ENCODE measurements at regions not wholly inside any gene's neighbourhood (a gene's known extent, or its start where the extent isn't known, plus 50 kb on each side); places are given as distances from the start of the nearest gene placed in this dataset.

DNA sequence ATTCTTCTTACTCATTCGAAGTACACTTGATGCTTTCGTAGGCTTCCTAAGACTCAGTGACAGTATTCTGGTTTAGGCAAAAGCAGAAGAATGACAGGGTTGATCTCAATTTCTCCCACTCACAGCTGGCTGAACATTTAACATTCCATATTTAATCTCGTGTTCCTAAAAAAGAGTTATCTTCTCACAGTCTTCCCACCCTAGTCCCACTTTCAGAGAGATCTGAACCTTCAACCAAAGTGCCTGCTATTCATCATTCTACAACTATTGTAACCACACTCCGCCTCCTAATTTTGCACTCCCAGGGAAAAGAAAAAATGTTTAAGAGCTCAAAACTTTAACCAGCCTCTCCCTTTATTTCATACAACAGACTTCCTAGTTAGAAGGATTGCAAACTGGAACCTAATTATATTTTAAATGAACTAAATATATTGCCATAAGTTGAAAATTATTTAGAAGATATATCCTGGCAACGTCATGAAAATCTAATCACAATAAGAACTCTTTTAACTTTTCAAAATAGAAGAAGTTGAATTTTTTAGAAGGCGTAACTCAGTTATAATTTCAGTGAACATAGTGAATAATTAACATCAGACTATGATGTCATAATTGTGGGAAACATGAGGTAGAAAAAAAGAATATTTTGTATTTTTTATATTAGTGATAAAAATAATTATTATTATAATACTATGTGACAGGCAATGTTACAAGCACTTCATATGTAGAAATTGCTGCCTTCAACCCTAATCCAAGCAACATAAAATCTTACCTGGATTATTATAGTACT, 540.9 kb upstream of the ADGRL2 start:
- H3K27me3 ChIP-seq (ENCODE audit: low read length) = no peaks in the 10 kb centered on the region
- H2AFZ ChIP-seq (ENCODE audit: low read depth, low read length, severe bottlenecking) = no peak overlapping the region
- H3K9me2 ChIP-seq (replicated peaks; ENCODE audit: insufficient read depth, low read length) = no peaks in the 10 kb centered on the region
- H3K27ac ChIP-seq (ENCODE audit: low read depth, low read length) = no peak overlapping the region
- H3K9ac ChIP-seq (ENCODE audit: low read length) = no peak overlapping the region
- H3K79me2 ChIP-seq (ENCODE audit: insufficient read depth, low read length) = no peaks in the 10 kb centered on the region
- no peaks in the 10 kb centered on the region for H4K20me1 ChIP-seq (ENCODE audit: low read depth, low read length)
- H3K9me3 ChIP-seq (ENCODE audit: insufficient read depth, low read length) = no peaks in the 10 kb centered on the region
- no peak for TF ChIP-seq EZH2phosphoT487 (conservative IDR thresholded peaks at IDR 0.05; ENCODE audit: low read length)
- no peak for TF ChIP-seq CTCF (IDR thresholded peaks at IDR 0.05; ENCODE audit: insufficient read depth, low read length, poor library complexity, severe bottlenecking)
- no peak overlapping the region for H3K4me3 ChIP-seq (ENCODE audit: insufficient read depth, low read length, poor library complexity, severe bottlenecking)
- no peaks in the 10 kb centered on the region for H3K36me3 ChIP-seq (ENCODE audit: low read length)
- H3K4me2 ChIP-seq (ENCODE audit: low read depth, low read length, poor library complexity, severe bottlenecking) = no peak overlapping the region
- no peaks in the 10 kb centered on the region for H3F3A ChIP-seq (ENCODE audit: insufficient read depth)

- Histone ChIP-seq H3K27me3 (ENCODE audit: low read length) (no peaks in the 10 kb centered on the region), H3K4me3 (ENCODE audit: insufficient read depth, low read length, poor library complexity, severe bottlenecking) (no peak overlapping the region), H3K36me3 (ENCODE audit: low read length) (no peaks in the 10 kb centered on the region), H3K4me2 (ENCODE audit: low read depth, low read length, poor library complexity, severe bottlenecking) (no peak overlapping the region), H3K79me2 (ENCODE audit: insufficient read depth, low read length) (no peaks in the 10 kb centered on the region), H2AFZ (ENCODE audit: low read depth, low read length, severe bottlenecking) (no peak overlapping the region), H3K27ac (ENCODE audit: low read depth, low read length) (no peak overlapping the region), H3K9ac (ENCODE audit: low read length) (no peak overlapping the region), H3K9me3 (ENCODE audit: insufficient read depth, low read length) (no peaks in the 10 kb centered on the region), H3F3A (ENCODE audit: insufficient read depth) (no peaks in the 10 kb centered on the region), H4K20me1 (ENCODE audit: low read depth, low read length) (no peaks in the 10 kb centered on the region), H3K9me2 (replicated peaks; ENCODE audit: insufficient read depth, low read length) (no peaks in the 10 kb centered on the region)
- TF ChIP-seq EZH2phosphoT487 (conservative IDR thresholded peaks at IDR 0.05; ENCODE audit: low read length) = no peak
- no peak for TF ChIP-seq CTCF (IDR thresholded peaks at IDR 0.05; ENCODE audit: insufficient read depth, low read length, poor library complexity, severe bottlenecking)
Measured at GRCh38 chr1:81254560-81254959, 546.2 kb upstream of the ADGRL2 start.

- Histone ChIP-seq H3K4me2 (ENCODE audit: low read depth, low read length, poor library complexity, severe bottlenecking) (no peak overlapping the region), H2AFZ (ENCODE audit: low read depth, low read length, severe bottlenecking) (no peak overlapping the region), H3K36me3 (ENCODE audit: low read length) (no peaks in the 10 kb centered on the region), H3K27me3 (ENCODE audit: low read length) (no peaks in the 10 kb centered on the region), H3K9me2 (replicated peaks; ENCODE audit: insufficient read depth, low read length) (no peaks in the 10 kb centered on the region), H3F3A (ENCODE audit: insufficient read depth) (no peaks in the 10 kb centered on the region), H3K27ac (ENCODE audit: low read depth, low read length) (no peak overlapping the region), H3K79me2 (ENCODE audit: insufficient read depth, low read length) (no peaks in the 10 kb centered on the region), H4K20me1 (ENCODE audit: low read depth, low read length) (no peaks in the 10 kb centered on the region), H3K9ac (ENCODE audit: low read length) (no peak overlapping the region), H3K4me3 (ENCODE audit: insufficient read depth, low read length, poor library complexity, severe bottlenecking) (no peak overlapping the region), H3K9me3 (ENCODE audit: insufficient read depth, low read length) (no peaks in the 10 kb centered on the region)
- TF ChIP-seq EZH2phosphoT487 (conservative IDR thresholded peaks at IDR 0.05; ENCODE audit: low read length) = no peak
- TF ChIP-seq CTCF (IDR thresholded peaks at IDR 0.05; ENCODE audit: insufficient read depth, low read length, poor library complexity, severe bottlenecking) = no peak
Measured at GRCh38 chr1:81254068-81254467, 546.7 kb upstream of the ADGRL2 start.

Measured in SU-DHL-6 (cell line).